Caco-2 (cell line): ENCODE measurements at regions not wholly inside any gene's neighbourhood (a gene's known extent, or its start where the extent isn't known, plus 50 kb on each side); places are given as distances from the start of the nearest gene placed in this dataset.

Source experiments
- BruUV-seq: library from RNA; stranded (reverse); fragments of 400-500 nt; replicated peaks from 2 replicates; lab custom pipeline; 2021; lab: Mats Ljungman, UMichigan
- CTCF ChIA-PET: fragments of 300-600 bp; sonication (Branson Sonifier 250); formaldehyde crosslinking; loops from one replicate; lab custom pipeline; 2022; ENCODE audit warnings: antibody characterized with exemption; lab: Charles Lee
- POLR2A ChIA-PET: fragments of 300-600 bp; sonication (Branson Sonifier 250); formaldehyde crosslinking; loops from one replicate; lab custom pipeline; 2022; ENCODE audit warnings: antibody characterized with exemption; lab: Charles Lee
- DNase-seq, 2 experiments: peaks; one replicate each; pipeline versions ENCODE4 v3.0.0 to v3.0.0-alpha.2; 2020 to 2022
- H3K27me3 ChIP-seq: replicated peaks from 2 replicates; pipeline ENCODE4 v1.6.0; 2011; ENCODE audit warnings: low read length; ENCODE audit not compliant: control insufficient read depth, insufficient read depth
- H3K36me3 ChIP-seq: 2 replicates; pipeline ENCODE4 v1.5.1; 2011; ENCODE audit warnings: low read length; ENCODE audit not compliant: control insufficient read depth, insufficient read depth
- H3K4me1 ChIP-seq: fragments of 250-450 bp; sonication (Bioruptor Pico); 2 replicates; pipeline ENCODE4 v1.5.1; 2020; ENCODE audit warnings: mild to moderate bottlenecking
- H3K4me3 ChIP-seq: 2 replicates; pipeline ENCODE4 v1.5.1; 2011; ENCODE audit warnings: low read depth, mild to moderate bottlenecking, control low read depth, low read length
- H3K9me3 ChIP-seq: fragments of 250-450 bp; sonication (Bioruptor Pico); 2 replicates; pipeline ENCODE4 v1.5.1; 2020; ENCODE audit warnings: mild to moderate bottlenecking, moderate library complexity
- H3K27ac Mint-ChIP-seq: one replicate; pipeline ENCODE4 v1.8.0; 2022; ENCODE audit warnings: mixed read lengths; ENCODE audit not compliant: unreplicated experiment
- H3K27me3 Mint-ChIP-seq: one replicate; pipeline ENCODE4 v1.8.0; 2022; ENCODE audit warnings: mixed read lengths; ENCODE audit not compliant: insufficient read depth, unreplicated experiment
- H3K36me3 Mint-ChIP-seq: one replicate; pipeline ENCODE4 v1.8.0; 2022; ENCODE audit warnings: mild to moderate bottlenecking, mixed read lengths; ENCODE audit not compliant: insufficient read depth, unreplicated experiment
- H3K4me1 Mint-ChIP-seq: one replicate; pipeline ENCODE4 v1.8.0; 2022; ENCODE audit warnings: low read depth, mixed read lengths; ENCODE audit not compliant: unreplicated experiment
- H3K4me3 Mint-ChIP-seq: one replicate; pipeline ENCODE4 v1.8.0; 2022; ENCODE audit warnings: mild to moderate bottlenecking, moderate library complexity, mixed read lengths; ENCODE audit not compliant: unreplicated experiment
- H3K9me3 Mint-ChIP-seq: one replicate; pipeline ENCODE4 v1.8.0; 2022; ENCODE audit warnings: mixed read lengths; ENCODE audit not compliant: unreplicated experiment
- intact Hi-C: fragments of 100-400 bp; cut with micrococcal nuclease; formaldehyde crosslinking; loops from one replicate; pipeline ENCODE4 v1.10.0; 2022; ENCODE audit not compliant: unreplicated experiment
- TF ChIP-seq, protein P1 (sequence below), 2 experiments: fragments of 200-600 bp in 1 of 2; IDR thresholded peaks; 1 replicate in 1 of 2; 2 replicates in 1 of 2; pipeline versions ENCODE4 v1.5.1 to v1.8.0; 2011 to 2022; ENCODE audit warnings: antibody characterized with exemption in 1 of 2, control low read depth in 1 of 2, inconsistent platforms in 1 of 2, low read depth in 1 of 2, low read length in 1 of 2, mild to moderate bottlenecking in 1 of 2, moderate library complexity in 1 of 2; ENCODE audit not compliant: insufficient read depth in 1 of 2, severe bottlenecking in 1 of 2, unreplicated experiment in 1 of 2

DNA sequence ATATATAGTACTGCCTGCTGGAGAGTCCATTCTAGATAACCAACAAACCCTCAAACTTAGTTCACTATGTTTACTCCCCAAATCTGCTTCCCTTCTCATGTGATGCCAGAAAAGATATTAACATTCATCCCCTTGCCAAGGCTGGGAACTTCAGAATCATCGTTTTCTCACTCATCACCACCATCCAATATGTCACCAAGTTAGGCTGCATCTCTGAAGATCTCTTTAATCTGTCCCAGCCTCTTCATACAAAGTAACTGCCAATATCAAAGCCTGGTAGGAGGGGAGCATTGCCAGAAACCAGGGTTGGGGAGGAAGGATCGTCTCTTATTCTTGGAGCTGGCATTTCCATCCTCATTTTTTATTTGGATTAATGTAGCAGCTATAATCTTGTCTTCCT is 71.6 kb downstream of the XCL2 start:
- CTCF ChIA-PET = no interaction called here
- POLR2A ChIA-PET = no interaction called here
- Mint-ChIP-seq H3K4me1 (peaks cover 24% of the 10 kb centered on the region), H3K27ac (no peak overlapping the region), H3K27me3 (no peaks in the 10 kb centered on the region), H3K4me3 (no peak overlapping the region), H3K36me3 (peaks cover 22% of the 10 kb centered on the region), H3K9me3 (peaks cover 23% of the 10 kb centered on the region)
- intact Hi-C loops = no loop called here
- Histone ChIP-seq H3K27me3 (no peaks in the 10 kb centered on the region), H3K9me3 (peaks cover 15% of the 10 kb centered on the region), H3K36me3 (no peaks in the 10 kb centered on the region; the same call in 1 of the 2 replicates), H3K4me1 (peaks cover 23% of the 10 kb centered on the region), H3K4me3 (no peak overlapping the region)
- TF ChIP-seq, protein P1, sequence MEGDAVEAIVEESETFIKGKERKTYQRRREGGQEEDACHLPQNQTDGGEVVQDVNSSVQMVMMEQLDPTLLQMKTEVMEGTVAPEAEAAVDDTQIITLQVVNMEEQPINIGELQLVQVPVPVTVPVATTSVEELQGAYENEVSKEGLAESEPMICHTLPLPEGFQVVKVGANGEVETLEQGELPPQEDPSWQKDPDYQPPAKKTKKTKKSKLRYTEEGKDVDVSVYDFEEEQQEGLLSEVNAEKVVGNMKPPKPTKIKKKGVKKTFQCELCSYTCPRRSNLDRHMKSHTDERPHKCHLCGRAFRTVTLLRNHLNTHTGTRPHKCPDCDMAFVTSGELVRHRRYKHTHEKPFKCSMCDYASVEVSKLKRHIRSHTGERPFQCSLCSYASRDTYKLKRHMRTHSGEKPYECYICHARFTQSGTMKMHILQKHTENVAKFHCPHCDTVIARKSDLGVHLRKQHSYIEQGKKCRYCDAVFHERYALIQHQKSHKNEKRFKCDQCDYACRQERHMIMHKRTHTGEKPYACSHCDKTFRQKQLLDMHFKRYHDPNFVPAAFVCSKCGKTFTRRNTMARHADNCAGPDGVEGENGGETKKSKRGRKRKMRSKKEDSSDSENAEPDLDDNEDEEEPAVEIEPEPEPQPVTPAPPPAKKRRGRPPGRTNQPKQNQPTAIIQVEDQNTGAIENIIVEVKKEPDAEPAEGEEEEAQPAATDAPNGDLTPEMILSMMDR (IDR thresholded peaks at IDR 0.05; ENCODE audit: insufficient read depth in 1 of 2, low read depth in 1 of 2, low read length in 1 of 2, severe bottlenecking in 1 of 2, unreplicated experiment in 1 of 2) = no peak
- no peak for DNase-seq
- no TSS peak for BruUV-seq

DNA sequence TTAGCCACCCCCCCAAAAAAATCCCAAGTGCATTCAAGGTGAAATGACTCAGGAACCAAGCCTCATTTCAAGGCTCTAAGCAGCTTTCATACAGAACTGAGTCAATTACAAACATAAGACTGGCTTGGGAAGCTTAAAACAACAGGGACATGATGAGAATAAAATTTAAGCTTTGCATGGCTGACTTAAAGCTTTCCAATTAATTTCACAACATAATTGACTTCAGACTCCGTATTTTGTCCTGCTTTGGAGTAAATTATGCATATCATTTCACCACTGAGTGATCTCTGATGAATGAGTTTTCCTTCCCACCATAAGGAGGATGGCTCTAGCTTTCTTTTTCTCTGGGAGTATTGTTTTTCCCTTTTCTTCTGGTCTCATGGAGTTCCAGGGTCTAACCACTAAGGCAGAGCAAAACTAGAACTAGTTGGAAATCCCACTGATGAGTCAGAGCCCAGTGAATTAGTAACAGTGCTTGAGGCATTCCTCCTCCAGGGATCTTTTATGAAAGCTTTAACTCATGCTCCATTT is 72.8 kb downstream of the XCL2 start:
- ChIA-PET CTCF (interaction anchor here (0.6 kb wide), 1 partner anchor 35 kb away, joined by 3 read pairs; no protein-coding TSS in a partner anchor), POLR2A (no interaction called here)
- TF ChIP-seq, protein P1 (IDR thresholded peaks at IDR 0.05; ENCODE audit: insufficient read depth in 1 of 2, low read depth in 1 of 2, low read length in 1 of 2, severe bottlenecking in 1 of 2, unreplicated experiment in 1 of 2) = no peak
- Histone ChIP-seq H3K36me3 (no peaks in the 10 kb centered on the region; the same call in 1 of the 2 replicates), H3K27me3 (no peaks in the 10 kb centered on the region), H3K4me3 (no peak overlapping the region), H3K9me3 (peaks cover 15% of the 10 kb centered on the region), H3K4me1 (peaks cover 28% of the 10 kb centered on the region)
- no peak overlapping the region for H3K4me3 Mint-ChIP-seq
- BruUV-seq = no TSS peak
- peaks cover 35% of the 10 kb centered on the region for H3K4me1 Mint-ChIP-seq
- H3K36me3 Mint-ChIP-seq = peaks cover 22% of the 10 kb centered on the region
- no peak overlapping the region for H3K27ac Mint-ChIP-seq
- no peaks in the 10 kb centered on the region for H3K27me3 Mint-ChIP-seq
- peaks cover 23% of the 10 kb centered on the region for H3K9me3 Mint-ChIP-seq
- intact Hi-C loops = no loop called here
- peak in 1 of 2 experiments; percentile 33 for DNase-seq

DNA sequence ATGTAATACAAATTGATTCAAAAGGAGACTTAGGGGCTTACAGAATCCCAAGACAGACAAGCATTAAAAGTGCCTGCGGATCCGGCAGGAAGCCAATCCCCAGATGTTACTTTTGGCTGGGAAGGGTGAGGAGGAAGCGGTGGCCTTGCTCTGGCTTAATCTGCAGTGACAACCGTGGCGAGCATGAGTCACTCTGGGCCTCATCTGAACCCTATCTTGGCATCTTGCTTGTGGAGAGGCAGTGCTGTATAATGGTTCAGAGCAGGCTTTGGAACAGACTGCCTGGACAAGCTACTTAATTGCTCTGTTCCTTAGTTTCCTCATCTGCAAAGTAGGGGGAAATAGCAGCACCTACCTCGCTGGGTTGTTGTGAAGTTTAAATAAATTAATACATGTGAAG is 74.1 kb downstream of the XCL2 start:
- H3K27me3 Mint-ChIP-seq = no peaks in the 10 kb centered on the region
- intact Hi-C loops = no loop called here
- peaks cover 28% of the 10 kb centered on the region for H3K4me1 ChIP-seq
- H3K27me3 ChIP-seq = no peaks in the 10 kb centered on the region
- H3K4me3 ChIP-seq = no peak overlapping the region
- no peak overlapping the region for H3K4me3 Mint-ChIP-seq
- peaks cover 17% of the 10 kb centered on the region for H3K9me3 Mint-ChIP-seq
- peaks cover 16% of the 10 kb centered on the region for H3K36me3 Mint-ChIP-seq
- no peaks in the 10 kb centered on the region; the same call in 1 of the 2 replicates for H3K36me3 ChIP-seq
- H3K9me3 ChIP-seq = peaks cover 11% of the 10 kb centered on the region
- H3K4me1 Mint-ChIP-seq = peaks cover 36% of the 10 kb centered on the region
- ChIA-PET POLR2A (no interaction called here), CTCF (no interaction called here)
- BruUV-seq = no TSS peak
- no peak overlapping the region for H3K27ac Mint-ChIP-seq
- TF ChIP-seq, protein P1 (IDR thresholded peaks at IDR 0.05; ENCODE audit: insufficient read depth in 1 of 2, low read depth in 1 of 2, low read length in 1 of 2, severe bottlenecking in 1 of 2, unreplicated experiment in 1 of 2) = no peak
- no peak for DNase-seq
